Activated CD8-positive, alpha-beta memory T cell treated with anti-CD3 and anti-CD28 coated beads for 4 hours (primary cell): ENCODE measurements at regions not wholly inside any gene's neighbourhood (a gene's known extent, or its start where the extent isn't known, plus 50 kb on each side); places are given as distances from the start of the nearest gene placed in this dataset.

Experiments used
- DNase-seq, 2 donors: peaks; one replicate each; pipeline ENCODE4 v3.0.0-alpha.2; 2020; ENCODE audit warnings: low read depth in 2 of 2

DNA sequence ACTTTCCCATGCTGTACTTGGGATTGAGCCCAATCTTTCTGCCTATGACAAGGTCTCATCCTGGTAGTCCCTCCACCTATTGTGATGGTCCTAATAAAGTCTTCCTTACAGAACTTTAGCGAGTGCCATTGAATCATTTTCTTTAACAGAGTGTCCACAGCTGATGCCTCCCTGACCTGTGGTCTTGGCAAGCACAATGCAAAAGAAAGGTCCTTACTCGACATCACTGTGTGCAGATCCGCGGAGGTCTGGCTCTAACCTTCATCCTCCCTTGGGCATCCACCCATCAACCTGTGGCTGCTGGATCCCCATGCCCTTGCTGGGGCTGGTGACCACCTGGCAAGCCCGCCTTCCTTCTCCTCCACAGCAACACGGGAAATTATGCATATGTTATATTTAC is 1203.9 kb downstream of the TBC1D22A start:
- no peak for DNase-seq

GRCh38 chr22:47965896-47966295 is 1203.4 kb downstream of the TBC1D22A start:
- DNase-seq = no peak

DNA sequence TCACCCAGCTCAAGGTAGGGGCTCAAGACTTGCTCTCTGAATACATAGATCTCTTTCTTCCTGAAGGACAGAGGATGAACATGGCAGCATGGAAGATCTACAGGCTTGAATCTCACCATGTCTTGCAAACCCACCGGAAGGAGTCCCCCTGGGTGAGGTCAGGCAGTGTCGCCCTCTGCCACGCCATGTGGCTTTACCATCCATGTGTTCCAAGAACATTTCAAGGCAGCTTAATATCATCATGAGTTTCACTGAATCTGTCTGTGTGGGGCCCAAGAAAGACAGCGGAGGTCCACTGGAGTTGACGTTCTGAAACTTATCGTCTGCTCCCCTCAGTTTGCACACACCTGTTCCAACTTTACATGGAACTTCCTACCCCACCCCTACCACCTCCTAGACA is 1202.6 kb downstream of the TBC1D22A start:
- DNase-seq = no peak

DNA sequence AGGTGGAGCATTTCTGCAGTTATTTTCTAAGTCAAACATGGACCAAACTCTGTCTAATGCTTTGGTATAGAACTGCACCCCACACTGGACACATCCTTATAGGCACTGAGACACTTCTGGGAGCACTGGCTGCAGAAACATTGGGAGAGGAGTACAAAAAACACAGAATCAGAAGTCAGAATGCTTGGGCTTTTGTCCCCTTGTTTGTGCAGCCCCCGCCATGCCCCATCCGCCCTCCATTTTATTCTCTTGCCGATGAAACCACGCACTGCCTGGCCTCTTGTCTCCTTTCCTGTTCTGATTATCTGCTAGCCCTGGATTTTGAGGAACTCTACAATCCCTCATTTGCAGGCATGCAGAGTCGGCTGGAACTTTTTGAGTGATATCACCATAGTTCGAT is 1201.2 kb downstream of the TBC1D22A start:
- DNase-seq = no peak

DNA sequence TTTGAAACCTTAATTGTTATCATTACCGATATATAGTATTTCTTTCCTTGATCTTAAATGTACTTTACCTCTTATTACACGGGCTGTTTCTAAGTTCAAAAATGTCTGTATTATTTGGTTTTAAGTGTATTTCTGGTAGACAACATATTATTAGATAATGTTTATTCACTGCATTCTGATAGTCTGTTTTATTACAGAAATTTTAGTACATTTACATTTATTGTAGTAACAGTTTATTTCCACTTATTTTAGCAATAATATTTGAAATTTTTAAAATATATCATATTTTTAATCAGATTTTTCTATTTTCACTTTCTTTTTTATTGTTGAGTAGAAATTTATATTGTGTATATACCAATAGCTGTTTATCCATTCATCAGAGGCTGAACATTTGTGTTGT is 1195.2 kb downstream of the TBC1D22A start:
- DNase-seq = no peak

DNA sequence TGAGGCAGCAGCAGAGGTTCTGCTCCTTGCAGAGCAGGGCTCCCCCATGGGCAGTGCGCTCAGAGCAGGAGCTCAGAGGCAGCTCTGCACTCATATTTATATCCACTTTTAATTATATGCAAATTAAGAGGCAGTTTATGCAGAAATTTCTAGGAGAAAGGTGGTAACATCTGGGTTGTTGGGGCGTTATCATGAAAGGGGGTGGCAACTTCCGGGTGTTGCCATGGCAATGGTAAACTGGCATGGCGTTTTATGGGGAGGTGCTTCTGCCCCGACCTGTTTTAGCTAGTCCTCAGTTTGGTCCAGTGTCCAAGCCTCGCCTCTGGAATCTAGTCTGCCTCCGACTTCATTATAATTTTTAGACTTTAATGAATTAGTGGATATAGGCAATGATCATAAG is 1191.7 kb downstream of the TBC1D22A start:
- DNase-seq = no peak

- no peak for DNase-seq
These were observed 1182.5 kb downstream of the TBC1D22A start for GRCh38 chr22:47944941-47945340.

DNA sequence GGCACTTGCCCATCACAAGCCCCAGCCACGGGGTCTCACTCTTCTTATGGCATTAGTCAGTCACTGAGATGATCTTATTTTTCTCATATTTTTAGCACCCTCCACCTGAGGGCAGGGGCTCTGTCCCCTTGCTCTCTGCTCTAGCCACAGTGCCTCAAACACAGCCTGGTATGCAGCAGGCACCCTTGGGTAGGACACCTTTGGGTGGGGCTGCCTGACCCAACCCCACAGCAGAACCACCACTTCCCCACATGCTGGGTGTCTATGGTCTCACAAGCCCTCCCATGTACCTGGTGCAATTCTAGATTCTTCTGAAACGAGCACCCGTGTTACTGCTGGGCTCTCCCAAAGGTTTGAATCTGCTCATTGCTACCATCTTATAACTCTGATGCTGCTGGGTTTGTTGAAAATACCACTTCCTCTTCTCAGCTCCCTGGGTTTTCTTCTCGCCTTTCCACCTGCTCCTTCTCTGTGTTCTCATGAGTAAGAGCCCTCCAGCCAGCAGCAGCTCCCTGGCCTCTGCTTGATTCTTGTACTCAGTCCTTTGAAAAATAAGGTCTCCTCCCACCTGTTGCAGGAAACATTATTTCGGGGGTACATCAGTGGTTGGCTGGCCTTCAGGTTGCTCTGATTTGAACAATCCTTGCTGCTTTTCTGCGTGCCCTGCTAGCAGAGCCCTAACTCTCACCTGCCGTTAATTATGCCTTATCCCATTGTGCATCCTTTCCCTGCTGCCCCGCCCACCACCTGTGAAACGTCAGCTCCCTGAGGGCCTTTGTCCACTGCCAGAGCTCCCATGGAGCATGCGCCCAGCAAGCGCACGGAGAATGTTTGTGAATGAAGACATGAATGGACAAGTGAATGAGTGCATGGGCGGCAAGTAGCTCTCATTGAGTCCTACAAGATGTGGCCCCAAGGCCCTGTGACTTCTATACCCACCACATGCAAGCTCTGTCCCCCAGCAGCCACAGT is 1181.6 kb downstream of the TBC1D22A start:
- DNase-seq = no peak

DNA sequence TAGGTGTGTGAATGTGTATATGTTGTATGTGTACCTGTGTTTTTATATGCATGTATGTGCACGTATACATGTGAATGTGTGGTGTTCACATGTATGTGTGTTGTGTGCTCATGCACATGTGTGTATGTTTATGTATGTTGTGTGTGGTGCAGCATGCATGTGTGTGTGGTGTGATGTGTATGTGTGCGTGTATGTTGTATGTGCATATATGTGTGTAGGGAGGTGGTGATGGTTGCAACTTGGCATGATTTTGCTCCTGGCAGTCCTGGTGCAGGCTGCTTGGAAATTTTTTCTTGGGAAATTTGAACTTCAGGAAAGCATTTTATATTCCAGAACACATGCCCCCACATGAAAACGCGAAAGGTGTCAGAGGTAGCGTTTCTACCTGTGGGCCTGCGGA is 1177.8 kb downstream of the TBC1D22A start:
- no peak for DNase-seq

GRCh38 chr22:47933891-47934290 is 1171.4 kb downstream of the TBC1D22A start:
- no peak for DNase-seq

DNA sequence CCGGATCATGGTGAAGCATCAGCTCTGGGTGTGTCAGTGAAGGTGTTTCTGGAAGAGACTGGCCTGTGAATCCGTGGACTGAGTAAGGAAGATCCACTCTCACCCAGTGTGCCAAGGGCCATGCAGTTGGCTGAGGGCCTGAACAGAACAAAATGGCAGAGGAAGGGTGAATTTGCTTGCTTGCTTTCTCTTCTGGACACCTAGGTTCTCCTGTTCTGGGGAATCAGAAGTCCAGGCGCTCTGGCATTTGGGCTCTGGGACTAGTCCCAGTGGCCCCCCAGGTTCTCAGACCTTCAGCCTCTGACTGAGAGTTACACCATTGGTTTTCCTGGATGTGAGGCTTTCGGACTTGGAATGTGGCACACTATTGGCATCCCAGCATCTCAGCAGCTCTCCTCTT is 1170.8 kb downstream of the TBC1D22A start:
- DNase-seq = no peak

GRCh38 chr22:47929646-47930185 is 1167.3 kb downstream of the TBC1D22A start:
- no peak for DNase-seq

GRCh38 chr22:47929073-47929472 is 1166.6 kb downstream of the TBC1D22A start:
- DNase-seq = no peak

DNA sequence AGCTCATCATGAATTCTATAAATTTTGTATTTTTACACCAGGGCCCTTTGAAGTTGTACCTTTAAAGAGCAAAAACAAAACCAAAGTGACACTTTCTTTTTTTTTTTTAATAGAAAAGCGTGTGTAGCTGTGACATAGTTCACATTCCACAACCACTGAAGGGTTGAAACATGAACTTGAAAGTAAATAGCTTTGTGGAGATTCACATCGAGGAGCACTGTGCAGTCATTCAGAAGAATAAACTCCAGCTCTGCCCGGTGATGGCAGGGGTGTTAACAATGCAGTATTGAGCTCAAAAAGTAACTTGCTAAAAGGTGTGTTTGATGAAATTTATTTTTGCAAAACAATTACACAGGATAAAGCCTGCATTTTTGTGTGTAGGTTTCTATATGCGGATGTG is 1166.2 kb downstream of the TBC1D22A start:
- DNase-seq = no peak

DNA sequence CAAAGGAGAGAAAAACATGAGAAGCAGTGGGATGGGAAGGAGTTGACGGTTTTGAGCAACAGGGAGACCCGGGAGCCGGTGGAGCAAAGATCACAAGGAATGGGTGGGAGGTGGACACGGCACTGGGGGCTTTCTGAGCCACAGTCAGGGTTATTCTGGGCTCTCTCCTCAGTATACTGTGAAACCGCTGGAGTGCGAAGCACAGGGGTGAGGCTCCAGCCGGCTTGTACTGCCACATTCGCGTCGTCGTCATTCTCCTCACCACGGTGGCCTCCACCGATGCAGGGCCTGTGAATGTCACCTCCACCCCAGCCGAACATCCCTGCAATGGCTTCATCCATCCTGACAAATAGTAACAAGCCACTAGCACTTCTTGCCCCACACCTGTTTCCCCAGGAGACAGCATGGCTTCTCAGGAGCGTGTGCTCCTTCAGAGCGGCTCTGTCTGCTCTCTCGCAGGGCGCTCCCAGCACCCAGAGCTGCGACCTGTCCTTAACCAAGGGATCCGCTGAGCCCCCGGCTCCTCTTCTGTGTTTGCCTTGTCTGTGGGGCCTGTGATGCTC is 1165.3 kb downstream of the TBC1D22A start:
- no peak for DNase-seq

GRCh38 chr22:47923011-47923427 is 1160.6 kb downstream of the TBC1D22A start:
- no peak for DNase-seq

- no peak for DNase-seq
These were observed 1159.5 kb downstream of the TBC1D22A start for GRCh38 chr22:47921906-47922305.

DNA sequence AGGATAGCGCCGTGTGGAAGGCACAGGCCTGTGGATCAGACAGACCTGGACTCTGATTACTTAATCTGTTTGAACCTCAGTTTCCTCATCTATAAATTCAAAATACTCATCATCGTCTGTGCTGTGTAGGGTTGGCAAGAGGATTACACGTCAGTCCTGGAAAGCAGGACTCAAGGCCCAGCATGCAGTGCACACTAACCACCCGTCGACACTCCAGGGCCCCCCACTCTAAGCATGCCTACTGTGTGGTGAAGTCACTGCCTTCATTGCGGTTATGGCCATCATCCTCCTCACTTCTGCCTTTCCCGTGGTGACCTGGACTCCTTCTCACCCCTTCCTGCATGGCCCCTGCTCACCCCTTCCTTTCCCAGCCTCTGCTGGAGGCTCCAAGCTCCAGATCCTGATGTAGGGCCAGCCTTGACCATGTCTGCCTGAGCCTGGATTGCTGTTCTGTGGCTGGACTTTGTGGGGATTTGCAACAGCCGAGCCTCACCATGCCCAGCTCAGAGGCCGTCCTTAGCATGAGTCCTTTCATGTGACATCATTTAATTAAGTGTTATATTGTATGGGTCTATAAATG is 1158.0 kb downstream of the TBC1D22A start:
- DNase-seq = no peak

DNA sequence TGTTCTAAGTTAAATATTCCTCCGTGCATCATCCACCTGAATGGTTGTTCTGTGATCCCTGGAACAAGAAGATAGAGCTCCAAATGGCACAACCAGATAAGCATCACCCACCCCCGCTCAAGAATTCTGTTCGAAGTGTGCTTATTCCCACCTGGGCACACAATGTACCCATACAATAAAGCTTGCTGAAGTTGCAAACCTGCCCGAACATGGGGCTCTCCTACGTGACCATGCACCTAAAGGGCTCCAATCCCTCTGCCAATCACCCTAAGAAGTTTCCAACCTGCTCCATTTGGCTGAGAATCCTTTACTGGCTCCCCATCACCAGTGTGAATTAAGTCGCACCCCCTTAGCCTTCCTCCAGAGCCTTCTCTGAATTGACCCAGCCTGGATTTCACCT is 1157.4 kb downstream of the TBC1D22A start:
- DNase-seq = no peak

DNA sequence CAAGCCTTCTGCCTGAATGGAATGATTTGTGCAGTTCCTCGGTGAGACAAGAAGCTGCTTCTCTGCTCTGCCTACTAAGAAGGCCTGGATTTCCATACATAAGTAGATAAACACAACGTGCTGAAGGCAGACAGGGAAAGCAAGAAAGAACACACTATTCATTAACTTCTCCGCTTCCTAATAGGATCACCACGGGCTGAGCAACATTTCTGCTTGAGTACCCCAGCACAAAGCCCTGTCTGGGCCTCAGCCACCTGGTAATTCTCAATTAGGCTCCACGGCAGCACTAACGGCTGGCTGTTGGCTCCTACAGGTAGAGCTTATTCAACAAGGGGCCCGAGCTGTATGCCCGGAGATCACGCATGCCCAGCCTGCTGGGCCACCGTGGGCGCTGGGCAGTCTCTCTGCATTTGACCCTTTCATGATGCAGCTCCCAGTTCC is 1156.6 kb downstream of the TBC1D22A start:
- no peak for DNase-seq

- no peak for DNase-seq
These were observed 1155.9 kb downstream of the TBC1D22A start for GRCh38 chr22:47918276-47918921.

GRCh38 chr22:47914481-47915097 is 1152.1 kb downstream of the TBC1D22A start:
- DNase-seq = no peak
